SK-N-SH treated with all-trans-retinoic acid at 6 μM for 48 hours (cell line): ENCODE measurements at regions not wholly inside any gene's neighbourhood (a gene's known extent, or its start where the extent isn't known, plus 50 kb on each side); places are given as distances from the start of the nearest gene placed in this dataset.

Source experiments
- ATAC-seq: fragments of 200-7000 bp; cut with Tn5 transposase; 3 replicates; pipeline ENCODE4 v1.9.1; 2020; ENCODE audit warnings: mild to moderate bottlenecking, moderate library complexity
- ARNTL ChIP-seq: fragments of 450-650 bp; formaldehyde crosslinking; IDR thresholded peaks from 2 replicates; pipeline ENCODE4 v1.5.0; 2020; ENCODE audit warnings: low read depth, mild to moderate bottlenecking, moderate library complexity, borderline replicate concordance
- BACH2 ChIP-seq: fragments of 250-450 bp; sonication (Bioruptor Pico); IDR thresholded peaks from 2 replicates; pipeline ENCODE4 v1.9.0; 2021; ENCODE audit warnings: mild to moderate bottlenecking, borderline replicate concordance
- CSDC2 ChIP-seq: fragments of 250-450 bp; sonication (Bioruptor Pico); IDR thresholded peaks from 2 replicates; pipeline ENCODE4 v1.5.0; 2020; ENCODE audit warnings: mild to moderate bottlenecking, moderate library complexity
- CSRNP3 ChIP-seq: fragments of 250-450 bp; sonication (Bioruptor Pico); IDR thresholded peaks from 2 replicates; pipeline ENCODE4 v1.5.1; 2021; ENCODE audit warnings: mild to moderate bottlenecking, moderate library complexity
- ESRRG ChIP-seq: fragments of 250-450 bp; sonication (Bioruptor Pico); IDR thresholded peaks from 2 replicates; pipeline ENCODE4 v1.6.1; 2021; ENCODE audit warnings: mild to moderate bottlenecking
- ISL1 ChIP-seq: fragments of 250-450 bp; sonication (Bioruptor Pico); IDR thresholded peaks from 2 replicates; pipeline ENCODE4 v2.1.2; 2022; ENCODE audit warnings: mild to moderate bottlenecking, moderate library complexity
- OSR1 ChIP-seq: fragments of 250-450 bp; sonication (Bioruptor Pico); IDR thresholded peaks from 2 replicates; pipeline ENCODE4 v1.8.0; 2022; ENCODE audit warnings: moderate library complexity, mild to moderate bottlenecking, inconsistent platforms
- POU6F1 ChIP-seq: fragments of 250-450 bp; sonication (Bioruptor Pico); IDR thresholded peaks from 2 replicates; pipeline ENCODE4 v1.8.0; 2021; ENCODE audit warnings: low read depth, mild to moderate bottlenecking, moderate library complexity, borderline replicate concordance
- RARB ChIP-seq: fragments of 250-450 bp; sonication (Bioruptor Pico); IDR thresholded peaks from 2 replicates; pipeline ENCODE4 v1.8.0; 2021; ENCODE audit warnings: mild to moderate bottlenecking, moderate library complexity
- SNAI2 ChIP-seq: fragments of 250-450 bp; sonication (Bioruptor Pico); IDR thresholded peaks from 2 replicates; pipeline ENCODE4 v1.5.0; 2020; ENCODE audit warnings: mild to moderate bottlenecking, moderate library complexity
- TCF4 ChIP-seq: fragments of 250-450 bp; sonication (Bioruptor Pico); IDR thresholded peaks from 2 replicates; pipeline ENCODE4 v1.8.0; 2021; ENCODE audit warnings: mild to moderate bottlenecking, moderate library complexity, borderline replicate concordance
- TOX ChIP-seq: fragments of 250-450 bp; sonication (Bioruptor Pico); IDR thresholded peaks from 2 replicates; pipeline ENCODE4 v1.8.0; 2021; ENCODE audit warnings: mild to moderate bottlenecking, moderate library complexity, borderline replicate concordance
- ZC3H10 ChIP-seq: fragments of 250-450 bp; sonication (Bioruptor Pico); IDR thresholded peaks from 2 replicates; pipeline ENCODE4 v1.5.1; 2021; ENCODE audit warnings: mild to moderate bottlenecking, moderate library complexity
- ZFP3 ChIP-seq: fragments of 250-450 bp; sonication (Bioruptor Pico); IDR thresholded peaks from 2 replicates; pipeline ENCODE4 v1.5.0; 2020; ENCODE audit warnings: mild to moderate bottlenecking, moderate library complexity
- ZFP30 ChIP-seq: fragments of 450-650 bp; formaldehyde crosslinking; IDR thresholded peaks from 2 replicates; pipeline ENCODE4 v1.5.0; 2022; ENCODE audit warnings: mild to moderate bottlenecking, moderate library complexity
- ZNF565 ChIP-seq: fragments of 450-650 bp; formaldehyde crosslinking; conservative IDR thresholded peaks from 2 replicates; pipeline ENCODE4 v1.5.0; 2020; ENCODE audit warnings: low read depth, mild to moderate bottlenecking, moderate library complexity
- ZNF70 ChIP-seq: fragments of 450-650 bp; formaldehyde crosslinking; IDR thresholded peaks from 2 replicates; pipeline ENCODE4 v1.5.0; 2020; ENCODE audit warnings: mild to moderate bottlenecking, moderate library complexity
- TF ChIP-seq, protein P1 (sequence below): fragments of 250-450 bp; sonication (Bioruptor Pico); IDR thresholded peaks from 2 replicates; pipeline ENCODE4 v1.5.1; 2020; ENCODE audit warnings: low read depth, mild to moderate bottlenecking, moderate library complexity
- TF ChIP-seq, protein P2 (sequence below): fragments of 250-450 bp; sonication (Bioruptor Pico); IDR thresholded peaks from 2 replicates; pipeline ENCODE4 v1.8.0; 2020; ENCODE audit warnings: mild to moderate bottlenecking, moderate library complexity, borderline replicate concordance
- TF ChIP-seq, protein P3 (sequence below): fragments of 250-450 bp; sonication (Bioruptor Pico); IDR thresholded peaks from 2 replicates; pipeline ENCODE4 v1.5.0; 2020; ENCODE audit warnings: mild to moderate bottlenecking, moderate library complexity

DNA sequence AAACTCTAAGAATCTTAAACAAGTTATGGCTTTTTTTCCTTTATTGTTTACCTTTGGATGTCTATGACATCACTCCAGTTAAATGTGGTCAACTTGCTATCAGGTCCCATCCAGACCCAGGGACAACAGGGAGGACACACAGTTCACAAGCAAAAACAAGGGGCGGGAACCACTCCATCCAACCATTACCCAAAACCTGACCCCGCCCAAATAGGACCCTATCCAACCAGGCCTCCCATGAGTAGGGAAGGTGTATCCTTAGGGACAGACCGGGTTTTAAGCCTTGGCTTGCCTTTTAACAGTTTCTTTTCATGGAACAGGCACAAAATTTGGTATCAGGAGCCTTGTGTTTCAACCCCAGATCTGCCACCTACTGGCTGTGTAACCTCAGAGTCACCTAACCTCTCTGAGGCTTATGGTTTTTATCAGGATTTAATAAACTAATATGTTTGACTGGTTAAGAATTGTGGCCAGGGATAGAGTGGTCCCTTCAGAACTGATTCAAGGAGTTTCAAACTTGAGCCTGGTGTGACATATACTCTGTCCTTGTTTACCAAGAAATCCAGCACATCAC is 127.7 kb upstream of the RAD23B start:
- no peak for TF ChIP-seq CSRNP3 (CRISPR knock-in tag)
- TF ChIP-seq ZFP30 (CRISPR knock-in tag), result no peak
- TF ChIP-seq, protein P1, sequence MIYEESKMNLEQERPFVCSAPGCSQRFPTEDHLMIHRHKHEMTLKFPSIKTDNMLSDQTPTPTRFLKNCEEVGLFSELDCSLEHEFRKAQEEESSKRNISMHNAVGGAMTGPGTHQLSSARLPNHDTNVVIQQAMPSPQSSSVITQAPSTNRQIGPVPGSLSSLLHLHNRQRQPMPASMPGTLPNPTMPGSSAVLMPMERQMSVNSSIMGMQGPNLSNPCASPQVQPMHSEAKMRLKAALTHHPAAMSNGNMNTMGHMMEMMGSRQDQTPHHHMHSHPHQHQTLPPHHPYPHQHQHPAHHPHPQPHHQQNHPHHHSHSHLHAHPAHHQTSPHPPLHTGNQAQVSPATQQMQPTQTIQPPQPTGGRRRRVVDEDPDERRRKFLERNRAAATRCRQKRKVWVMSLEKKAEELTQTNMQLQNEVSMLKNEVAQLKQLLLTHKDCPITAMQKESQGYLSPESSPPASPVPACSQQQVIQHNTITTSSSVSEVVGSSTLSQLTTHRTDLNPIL, result no peak
- TF ChIP-seq BACH2, result no peak
- TF ChIP-seq ZNF70, result no peak
- TF ChIP-seq ZC3H10 (CRISPR knock-in tag), result no peak
- TF ChIP-seq OSR1 (CRISPR knock-in tag), result no peak
- no peak for TF ChIP-seq ZFP3 (CRISPR knock-in tag)
- TF ChIP-seq, protein P2, sequence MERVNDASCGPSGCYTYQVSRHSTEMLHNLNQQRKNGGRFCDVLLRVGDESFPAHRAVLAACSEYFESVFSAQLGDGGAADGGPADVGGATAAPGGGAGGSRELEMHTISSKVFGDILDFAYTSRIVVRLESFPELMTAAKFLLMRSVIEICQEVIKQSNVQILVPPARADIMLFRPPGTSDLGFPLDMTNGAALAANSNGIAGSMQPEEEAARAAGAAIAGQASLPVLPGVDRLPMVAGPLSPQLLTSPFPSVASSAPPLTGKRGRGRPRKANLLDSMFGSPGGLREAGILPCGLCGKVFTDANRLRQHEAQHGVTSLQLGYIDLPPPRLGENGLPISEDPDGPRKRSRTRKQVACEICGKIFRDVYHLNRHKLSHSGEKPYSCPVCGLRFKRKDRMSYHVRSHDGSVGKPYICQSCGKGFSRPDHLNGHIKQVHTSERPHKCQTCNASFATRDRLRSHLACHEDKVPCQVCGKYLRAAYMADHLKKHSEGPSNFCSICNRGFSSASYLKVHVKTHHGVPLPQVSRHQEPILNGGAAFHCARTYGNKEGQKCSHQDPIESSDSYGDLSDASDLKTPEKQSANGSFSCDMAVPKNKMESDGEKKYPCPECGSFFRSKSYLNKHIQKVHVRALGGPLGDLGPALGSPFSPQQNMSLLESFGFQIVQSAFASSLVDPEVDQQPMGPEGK (CRISPR knock-in tag), result no peak
- no peak for TF ChIP-seq ISL1 (CRISPR knock-in tag)
- TF ChIP-seq ARNTL (CRISPR knock-in tag), result no peak
- no peak for TF ChIP-seq TOX (CRISPR knock-in tag)
- TF ChIP-seq RARB, result no peak
- TF ChIP-seq, protein P3, sequence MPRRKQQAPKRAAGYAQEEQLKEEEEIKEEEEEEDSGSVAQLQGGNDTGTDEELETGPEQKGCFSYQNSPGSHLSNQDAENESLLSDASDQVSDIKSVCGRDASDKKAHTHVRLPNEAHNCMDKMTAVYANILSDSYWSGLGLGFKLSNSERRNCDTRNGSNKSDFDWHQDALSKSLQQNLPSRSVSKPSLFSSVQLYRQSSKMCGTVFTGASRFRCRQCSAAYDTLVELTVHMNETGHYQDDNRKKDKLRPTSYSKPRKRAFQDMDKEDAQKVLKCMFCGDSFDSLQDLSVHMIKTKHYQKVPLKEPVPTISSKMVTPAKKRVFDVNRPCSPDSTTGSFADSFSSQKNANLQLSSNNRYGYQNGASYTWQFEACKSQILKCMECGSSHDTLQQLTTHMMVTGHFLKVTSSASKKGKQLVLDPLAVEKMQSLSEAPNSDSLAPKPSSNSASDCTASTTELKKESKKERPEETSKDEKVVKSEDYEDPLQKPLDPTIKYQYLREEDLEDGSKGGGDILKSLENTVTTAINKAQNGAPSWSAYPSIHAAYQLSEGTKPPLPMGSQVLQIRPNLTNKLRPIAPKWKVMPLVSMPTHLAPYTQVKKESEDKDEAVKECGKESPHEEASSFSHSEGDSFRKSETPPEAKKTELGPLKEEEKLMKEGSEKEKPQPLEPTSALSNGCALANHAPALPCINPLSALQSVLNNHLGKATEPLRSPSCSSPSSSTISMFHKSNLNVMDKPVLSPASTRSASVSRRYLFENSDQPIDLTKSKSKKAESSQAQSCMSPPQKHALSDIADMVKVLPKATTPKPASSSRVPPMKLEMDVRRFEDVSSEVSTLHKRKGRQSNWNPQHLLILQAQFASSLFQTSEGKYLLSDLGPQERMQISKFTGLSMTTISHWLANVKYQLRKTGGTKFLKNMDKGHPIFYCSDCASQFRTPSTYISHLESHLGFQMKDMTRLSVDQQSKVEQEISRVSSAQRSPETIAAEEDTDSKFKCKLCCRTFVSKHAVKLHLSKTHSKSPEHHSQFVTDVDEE (CRISPR knock-in tag), result no peak
- TF ChIP-seq TCF4 (CRISPR knock-in tag), result no peak
- TF ChIP-seq ESRRG, result no peak
- TF ChIP-seq SNAI2 (CRISPR knock-in tag), result no peak
- ATAC-seq, result no peak

DNA sequence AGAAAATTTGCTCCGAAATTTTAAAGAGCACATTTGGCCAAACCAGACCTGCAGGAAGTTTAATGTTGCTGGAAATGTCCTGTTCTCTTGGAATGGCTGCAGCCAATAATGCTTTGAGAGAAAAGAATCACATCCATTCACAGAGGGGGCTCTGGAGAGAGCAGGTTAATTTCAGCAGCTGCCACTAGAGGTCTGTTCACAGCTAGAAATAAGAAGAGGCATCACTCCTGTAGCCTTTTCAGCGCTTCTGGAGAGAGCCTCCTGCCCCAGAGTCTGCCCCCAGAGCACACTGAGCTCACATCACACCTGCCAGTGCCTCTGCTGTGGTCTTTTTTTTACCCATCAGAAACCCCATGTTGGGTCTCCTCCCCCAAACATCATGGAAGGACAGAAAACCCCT is 124.8 kb upstream of the RAD23B start:
- peak; percentile 97 for ATAC-seq

More for the DNA sequence above, 124.8 kb upstream of the RAD23B start:
- TF ChIP-seq POU6F1 (CRISPR knock-in tag), result no peak
- TF ChIP-seq OSR1 (CRISPR knock-in tag), result no peak
- TF ChIP-seq RARB, result no peak
- TF ChIP-seq ARNTL (CRISPR knock-in tag), result no peak
- TF ChIP-seq ZNF565 (CRISPR knock-in tag), result no peak
- no peak for TF ChIP-seq CSDC2 (CRISPR knock-in tag)
- no peak for TF ChIP-seq ZNF70
- no peak for TF ChIP-seq CSRNP3 (CRISPR knock-in tag)
- no peak for TF ChIP-seq ZFP3 (CRISPR knock-in tag)
- TF ChIP-seq, protein P3 (CRISPR knock-in tag), result no peak
- no peak for TF ChIP-seq ZFP30 (CRISPR knock-in tag)
